ENCODE measurements at regions not wholly inside any gene's neighbourhood (a gene's known extent, or its start where the extent isn't known, plus 50 kb on each side); places are given as distances from the start of the nearest gene placed in this dataset.

GRCh38 chr3:73235768-73236167 is 174.3 kb downstream of the EBLN2 start:
- Histone ChIP-seq H3K4me3 (ENCODE audit: low read depth in 1 of 3, low read length in 3 of 3) (no peak overlapping the region), H3K36me3 (ENCODE audit: control insufficient read depth in 4 of 4, insufficient read depth in 3 of 4, low read depth in 1 of 4, low read length in 3 of 4) (no peaks in the 10 kb centered on the region), H3K9ac (ENCODE audit: low read depth in 1 of 2, low read length in 2 of 2) (no peak overlapping the region), H3K9me3 (ENCODE audit: control insufficient read depth in 4 of 4, low read length in 3 of 4) (no peaks in the 10 kb centered on the region), H3K4me1 (ENCODE audit: control insufficient read depth in 4 of 4, insufficient read depth in 4 of 4, low read length in 3 of 4) (no peaks in the 10 kb centered on the region), H3K27me3 (ENCODE audit: control insufficient read depth in 4 of 4, insufficient read depth in 4 of 4, low read length in 3 of 4) (no peaks in the 10 kb centered on the region), H3K27ac (ENCODE audit: low read depth in 1 of 2, low read length in 2 of 2) (no peak overlapping the region)
- WGBS: 68% methylated on average over 7 of the region's 7 CpGs
- no peak for DNase-seq (ENCODE audit: low spot score)
- no peak for TF ChIP-seq CTCF (IDR thresholded peaks at IDR 0.05; ENCODE audit: low read depth, low read length, missing input control)
- TF ChIP-seq HNF4G (IDR thresholded peaks at IDR 0.05): no peak
- no peak for TF ChIP-seq NR2F2 (IDR thresholded peaks at IDR 0.05)
- TF ChIP-seq JUND (IDR thresholded peaks at IDR 0.05): no peak
- no peak for TF ChIP-seq EGR1 (IDR thresholded peaks at IDR 0.05; ENCODE audit: low read depth in 2 of 2)
- TF ChIP-seq REST (IDR thresholded peaks at IDR 0.05): no peak
- TF ChIP-seq RAD21 (IDR thresholded peaks at IDR 0.05): no peak
- no peak for TF ChIP-seq FOXA1 (IDR thresholded peaks at IDR 0.05)
- TF ChIP-seq RXRA (IDR thresholded peaks at IDR 0.05): no peak
- no peak for TF ChIP-seq ZBTB33 (IDR thresholded peaks at IDR 0.05)
- TF ChIP-seq ATF3 (IDR thresholded peaks at IDR 0.05): no peak
- TF ChIP-seq FOXA2 (IDR thresholded peaks at IDR 0.05): no peak
- TF ChIP-seq SP1 (IDR thresholded peaks at IDR 0.05): no peak
- TF ChIP-seq TAF1 (conservative IDR thresholded peaks at IDR 0.05): no peak

- Histone ChIP-seq H3K4me1 (ENCODE audit: control insufficient read depth in 4 of 4, insufficient read depth in 4 of 4, low read length in 3 of 4) (no peaks in the 10 kb centered on the region), H3K9me3 (ENCODE audit: control insufficient read depth in 4 of 4, low read length in 3 of 4) (no peaks in the 10 kb centered on the region), H3K27ac (ENCODE audit: low read depth in 1 of 2, low read length in 2 of 2) (no peak overlapping the region), H3K9ac (ENCODE audit: low read depth in 1 of 2, low read length in 2 of 2) (no peak overlapping the region), H3K27me3 (ENCODE audit: control insufficient read depth in 4 of 4, insufficient read depth in 4 of 4, low read length in 3 of 4) (no peaks in the 10 kb centered on the region), H3K36me3 (ENCODE audit: control insufficient read depth in 4 of 4, insufficient read depth in 3 of 4, low read depth in 1 of 4, low read length in 3 of 4) (no peaks in the 10 kb centered on the region), H3K4me3 (ENCODE audit: low read depth in 1 of 3, low read length in 3 of 3) (no peak overlapping the region)
- no peak for DNase-seq (ENCODE audit: low spot score)
- WGBS: 75% methylated on average over 5 of the region's 5 CpGs
- TF ChIP-seq HNF4G (IDR thresholded peaks at IDR 0.05) (no peak), ZBTB33 (IDR thresholded peaks at IDR 0.05) (no peak), YY1 (IDR thresholded peaks at IDR 0.05) (no peak), NR2F2 (IDR thresholded peaks at IDR 0.05) (no peak), SP1 (IDR thresholded peaks at IDR 0.05) (no peak), EGR1 (IDR thresholded peaks at IDR 0.05; ENCODE audit: low read depth in 2 of 2) (no peak), HNF4A (conservative IDR thresholded peaks at IDR 0.05) (no peak), MAX (IDR thresholded peaks at IDR 0.05) (no peak), RXRA (IDR thresholded peaks at IDR 0.05) (no peak), TAF1 (conservative IDR thresholded peaks at IDR 0.05) (no peak), GABPA (IDR thresholded peaks at IDR 0.05 in 1 of 2, conservative IDR thresholded peaks at IDR 0.05 in 1 of 2) (no peak), REST (IDR thresholded peaks at IDR 0.05) (no peak), ATF3 (IDR thresholded peaks at IDR 0.05) (no peak), FOXA2 (IDR thresholded peaks at IDR 0.05) (no peak), RAD21 (IDR thresholded peaks at IDR 0.05) (no peak), FOXA1 (IDR thresholded peaks at IDR 0.05) (no peak), JUND (IDR thresholded peaks at IDR 0.05) (no peak)
Observed at GRCh38 chr3:73236867-73237266, 175.4 kb downstream of the EBLN2 start.

Data from liver (tissue), 8 donors.